Esophagus (tissue), 2 donors: ENCODE measurements at regions not wholly inside any gene's neighbourhood (a gene's known extent, or its start where the extent isn't known, plus 50 kb on each side); places are given as distances from the start of the nearest gene placed in this dataset.

Source experiments
- H3K27ac ChIP-seq, 2 donors: one replicate each; pipeline ENCODE4 v1.5.1; 2013; ENCODE audit warnings: low read depth in 2 of 2, mild to moderate bottlenecking in 2 of 2, inconsistent platforms in 1 of 2, low read length in 1 of 2, moderate library complexity in 1 of 2
- H3K27me3 ChIP-seq, 2 donors: one replicate each; pipeline ENCODE4 v1.6.1; 2013; ENCODE audit warnings: low read length in 2 of 2, control low read depth in 1 of 2, mild to moderate bottlenecking in 1 of 2; ENCODE audit not compliant: insufficient read depth in 2 of 2, control insufficient read depth in 1 of 2
- H3K36me3 ChIP-seq, 2 donors: one replicate each; pipeline ENCODE4 v1.6.1; 2013; ENCODE audit warnings: low read length in 1 of 2; ENCODE audit not compliant: control insufficient read depth in 2 of 2, insufficient read depth in 2 of 2
- H3K4me1 ChIP-seq, 2 donors: one replicate each; pipeline ENCODE4 v1.6.1; 2013; ENCODE audit warnings: low read length in 1 of 2; ENCODE audit not compliant: control insufficient read depth in 2 of 2, insufficient read depth in 2 of 2
- H3K4me3 ChIP-seq, 2 donors: one replicate each; pipeline ENCODE4 v1.5.1; 2013; ENCODE audit warnings: low read length in 2 of 2, mild to moderate bottlenecking in 2 of 2, low read depth in 1 of 2, moderate library complexity in 1 of 2
- H3K9me3 ChIP-seq, 2 donors: one replicate each; pipeline ENCODE4 v1.6.1; 2013; ENCODE audit warnings: mild to moderate bottlenecking in 2 of 2, low read depth in 1 of 2, low read length in 1 of 2, moderate library complexity in 1 of 2; ENCODE audit not compliant: control insufficient read depth in 2 of 2, insufficient read depth in 1 of 2
- WGBS, 2 donors: extraction: QIAGEN DNeasy Blood & Tissue Kit; methylation state at CpG; one replicate each; pipeline ENCODE4 v1.1.7; 2013; 5-methylcytosine and 5-hydroxymethylcytosine counted together
- donor health status: healthy with polysubstance abuse.
- donor health status: Bipolar disorder and iron deficiency.

DNA sequence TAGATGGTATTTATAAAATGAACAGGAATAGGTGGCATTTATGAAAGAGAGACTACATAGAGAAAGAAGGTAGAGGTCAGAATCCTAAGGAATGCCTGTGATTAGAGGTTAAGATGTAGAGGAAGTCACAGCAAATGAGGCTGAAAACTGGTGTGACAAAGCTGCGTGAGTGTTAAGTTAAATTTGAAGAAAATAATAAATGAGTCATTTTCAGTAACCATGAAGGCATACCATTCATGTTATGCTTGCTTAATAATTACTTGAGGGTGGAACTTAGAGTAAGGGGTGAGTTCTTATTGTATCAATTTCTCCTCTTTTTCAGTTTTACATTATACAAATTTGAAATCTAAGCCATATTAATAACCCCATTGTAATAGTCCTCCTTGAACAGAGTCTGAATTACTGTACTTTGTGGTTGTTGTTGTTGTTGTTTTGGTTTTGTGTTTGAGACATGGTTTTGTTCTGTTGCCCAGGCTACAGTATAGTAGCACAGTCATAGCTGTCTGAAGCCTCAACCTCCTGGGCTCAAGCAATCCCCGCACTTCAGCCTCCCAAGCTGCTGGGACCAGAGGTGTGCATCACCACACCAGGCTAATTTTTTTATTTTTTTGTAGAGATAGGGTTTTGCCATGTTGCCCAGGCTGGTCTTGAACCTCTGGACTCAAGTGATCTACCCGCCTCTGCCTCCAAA lies 761.5 kb downstream of the GALC start:
- WGBS, 2 donors = 68 to 70% methylated on average over 3 of the region's 3 CpGs
- no peaks in the 10 kb centered on the region for H3K36me3 ChIP-seq
- H3K27ac ChIP-seq = no peak overlapping the region
- no peaks in the 10 kb centered on the region for H3K27me3 ChIP-seq
- H3K4me1 ChIP-seq = no peaks in the 10 kb centered on the region
- H3K4me3 ChIP-seq = no peak overlapping the region
- H3K9me3 ChIP-seq = peaks cover 0 to 6% of the 10 kb centered on the region in 2 donors

GRCh38 chr14:87230726-87231125 lies 762.3 kb downstream of the GALC start:
- Histone ChIP-seq H3K36me3 (no peaks in the 10 kb centered on the region), H3K27me3 (no peaks in the 10 kb centered on the region), H3K4me1 (no peaks in the 10 kb centered on the region), H3K4me3 (no peak overlapping the region), H3K27ac (no peak overlapping the region), H3K9me3 (peaks cover 0 to 6% of the 10 kb centered on the region in 2 donors)

- Histone ChIP-seq H3K4me1 (no peaks in the 10 kb centered on the region), H3K27ac (no peak overlapping the region), H3K36me3 (no peaks in the 10 kb centered on the region), H3K27me3 (no peaks in the 10 kb centered on the region), H3K9me3 (peaks cover 0 to 6% of the 10 kb centered on the region in 2 donors), H3K4me3 (no peak overlapping the region)
- 65 to 74% methylated on average over 1 of the region's 1 CpG for WGBS, 2 donors
These were observed 763.9 kb downstream of the GALC start for GRCh38 chr14:87229131-87229530.

GRCh38 chr14:87217023-87217422 lies 776.0 kb downstream of the GALC start:
- Histone ChIP-seq H3K27ac (no peak overlapping the region), H3K27me3 (no peaks in the 10 kb centered on the region), H3K9me3 (peaks cover 0 to 2% of the 10 kb centered on the region in 2 donors), H3K36me3 (no peaks in the 10 kb centered on the region), H3K4me3 (no peak overlapping the region), H3K4me1 (no peaks in the 10 kb centered on the region)
- WGBS, 2 donors = 75 to 79% methylated on average over 3 of the region's 3 CpGs

- Histone ChIP-seq H3K27ac (no peak overlapping the region), H3K36me3 (no peaks in the 10 kb centered on the region), H3K4me3 (no peak overlapping the region), H3K27me3 (no peaks in the 10 kb centered on the region), H3K4me1 (no peaks in the 10 kb centered on the region), H3K9me3 (peaks cover 0 to 2% of the 10 kb centered on the region in 2 donors)
- WGBS, 2 donors = 85 to 88% methylated on average over 1 of the region's 1 CpG
These were observed 778.4 kb downstream of the GALC start for GRCh38 chr14:87214558-87214957.

DNA sequence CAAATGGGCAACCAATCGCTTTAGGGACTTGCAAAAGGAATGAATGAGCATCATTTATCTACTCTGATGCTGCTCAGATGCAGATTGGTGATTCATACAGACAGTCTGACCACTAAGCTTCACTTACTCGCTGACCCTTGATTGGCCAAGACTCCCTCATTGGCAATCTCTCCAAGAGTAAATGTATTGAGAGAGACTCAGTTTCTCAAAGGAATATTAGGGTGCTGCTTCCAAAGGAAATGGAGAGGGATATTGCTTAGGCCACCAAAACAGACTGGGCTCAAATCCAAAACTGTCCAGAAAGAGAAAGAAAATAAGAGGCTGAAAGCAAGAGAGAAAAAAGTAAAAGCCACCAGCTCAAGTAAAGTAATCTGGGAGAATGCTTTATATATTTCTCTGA lies 785.2 kb downstream of the GALC start:
- WGBS, 2 donors = 81 to 84% methylated on average over 2 of the region's 2 CpGs
- Histone ChIP-seq H3K9me3 (no peaks in the 10 kb centered on the region), H3K4me1 (no peaks in the 10 kb centered on the region)

GRCh38 chr14:87205811-87206210 lies 787.2 kb downstream of the GALC start:
- Histone ChIP-seq H3K4me1 (no peaks in the 10 kb centered on the region), H3K27me3 (no peaks in the 10 kb centered on the region), H3K27ac (no peak overlapping the region), H3K9me3 (no peaks in the 10 kb centered on the region), H3K4me3 (no peak overlapping the region), H3K36me3 (no peaks in the 10 kb centered on the region)
- WGBS, 2 donors = 84 to 88% methylated on average over 3 of the region's 3 CpGs

More for the DNA sequence above, 785.2 kb downstream of the GALC start:
- no peaks in the 10 kb centered on the region for H3K27me3 ChIP-seq
- no peak overlapping the region for H3K27ac ChIP-seq
- H3K4me3 ChIP-seq = no peak overlapping the region
- no peaks in the 10 kb centered on the region for H3K36me3 ChIP-seq

GRCh38 chr14:87203346-87203745 lies 789.6 kb downstream of the GALC start:
- Histone ChIP-seq H3K36me3 (no peaks in the 10 kb centered on the region), H3K9me3 (no peaks in the 10 kb centered on the region), H3K27me3 (no peaks in the 10 kb centered on the region), H3K4me3 (no peak overlapping the region), H3K4me1 (no peaks in the 10 kb centered on the region), H3K27ac (no peak overlapping the region)
- WGBS, 2 donors = 64 to 70% methylated on average over 5 of the region's 5 CpGs

DNA sequence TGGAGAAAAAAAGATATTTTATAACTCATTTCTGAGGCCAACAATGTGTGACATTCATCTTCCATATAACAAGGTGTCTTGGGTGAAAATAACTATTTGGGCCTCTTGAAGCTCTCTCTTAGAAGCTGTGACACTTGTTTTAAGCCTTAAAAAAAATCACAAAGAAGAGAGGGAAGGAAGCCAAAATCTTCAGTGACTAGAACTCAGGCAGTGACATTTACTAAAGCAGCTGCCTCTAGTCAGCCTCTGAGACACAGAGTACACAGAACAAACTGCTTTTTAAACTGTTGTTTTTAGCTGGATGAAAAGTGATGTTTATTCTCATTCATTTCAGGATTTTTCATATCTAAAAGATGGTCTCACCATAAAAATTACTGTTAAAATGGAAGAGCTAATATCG lies 793.6 kb downstream of the GALC start:
- Histone ChIP-seq H3K36me3 (no peaks in the 10 kb centered on the region), H3K4me1 (no peaks in the 10 kb centered on the region), H3K9me3 (no peaks in the 10 kb centered on the region), H3K27ac (no peak overlapping the region), H3K27me3 (no peaks in the 10 kb centered on the region), H3K4me3 (no peak overlapping the region)
- WGBS, 2 donors = 53 to 57% methylated on average over 1 of the region's 1 CpG

DNA sequence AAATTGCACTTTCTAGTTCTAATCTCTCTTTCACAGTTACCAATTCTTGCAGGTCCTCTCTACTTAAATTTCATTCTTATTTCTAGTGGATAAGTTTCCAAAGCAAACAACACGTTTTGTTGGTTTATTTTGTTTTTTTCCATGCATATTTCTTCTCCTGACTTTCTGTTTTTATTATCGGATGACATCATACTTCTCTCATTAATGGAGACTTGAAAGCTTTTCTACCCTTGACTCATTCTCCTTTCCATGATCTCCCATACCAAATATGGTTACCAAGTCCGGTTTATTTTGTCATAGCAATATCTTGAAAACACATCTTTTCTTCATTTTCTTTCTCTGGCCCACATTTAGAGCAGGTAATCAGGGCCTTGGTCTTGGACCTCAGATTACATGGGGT lies 796.5 kb downstream of the GALC start:
- Histone ChIP-seq H3K4me3 (no peak overlapping the region), H3K27me3 (no peaks in the 10 kb centered on the region), H3K9me3 (no peaks in the 10 kb centered on the region), H3K27ac (no peak overlapping the region), H3K36me3 (no peaks in the 10 kb centered on the region), H3K4me1 (no peaks in the 10 kb centered on the region)
- 63 to 64% methylated on average over 3 of the region's 3 CpGs for WGBS, 2 donors
